Esophagus squamous epithelium (tissue), 5 donors: ENCODE measurements at regions not wholly inside any gene's neighbourhood (a gene's known extent, or its start where the extent isn't known, plus 50 kb on each side); places are given as distances from the start of the nearest gene placed in this dataset.

Experiments
- DNase-seq: peaks from one replicate; lab custom pipeline; 2025; lab: John Stamatoyannopoulos, UW
- H3K27ac ChIP-seq, 4 donors: fragments of 200-600 bp; sonication (generic); one replicate each; pipeline ENCODE4 v1.5.1; 2016 to 2019; ENCODE audit warnings: mild to moderate bottlenecking in 1 of 4
- H3K27me3 ChIP-seq, 4 donors: fragments of 200-600 bp; sonication (generic); 1 replicate in 3 of 4; 2 replicates in 1 of 4; pipeline versions ENCODE4 v1.5.1 to v1.6.0; 2017 to 2021; ENCODE audit warnings: antibody characterized with exemption in 1 of 4
- H3K36me3 ChIP-seq, 3 donors: fragments of 200-600 bp; sonication (generic); one replicate each; pipeline ENCODE4 v1.5.1; 2016 to 2019
- H3K4me1 ChIP-seq, 3 donors: fragments of 200-600 bp; sonication (generic); one replicate each; pipeline ENCODE4 v1.5.1; 2017 to 2019
- H3K4me3 ChIP-seq, 4 donors: fragments of 200-600 bp; sonication (generic); 1 replicate in 3 of 4; 2 replicates in 1 of 4; pipeline ENCODE4 v1.5.1; 2016 to 2019; ENCODE audit warnings: mild to moderate bottlenecking in 2 of 4, moderate library complexity in 1 of 4
- H3K9me3 ChIP-seq, 3 donors: fragments of 200-600 bp; sonication (generic); one replicate each; pipeline ENCODE4 v1.5.1; 2016 to 2019
- CTCF ChIP-seq, 6 experiments: fragments of 450-650 bp in 4 of 6; fragments of 200-600 bp in 2 of 6; sonication (generic) in 2 of 6; IDR thresholded peaks; one replicate each; pipeline ENCODE4 v1.5.1; 2016 to 2019; ENCODE audit warnings: antibody characterized with exemption in 6 of 6, mild to moderate bottlenecking in 4 of 6, moderate library complexity in 4 of 6
- POLR2A ChIP-seq, 4 donors: fragments of 450-650 bp; IDR thresholded peaks; one replicate each; pipeline ENCODE4 v1.6.1; 2017; ENCODE audit warnings: antibody characterized with exemption in 4 of 4, mild to moderate bottlenecking in 4 of 4, moderate library complexity in 3 of 4
- WGBS, 2 donors: methylation state at CpG; one replicate each; pipeline ENCODE4 v1.1.5; 2018; 5-methylcytosine and 5-hydroxymethylcytosine counted together
- intact Hi-C: fragments of 100-400 bp; cut with DNase I; formaldehyde crosslinking; loops from one replicate; pipeline ENCODE4 v1.15.0; 2022
- donor health status: DM: yes; HTN: yes; CAD: no.

GRCh38 chr5:44613936-44614335 lies 194.8 kb upstream of the MRPS30 start:
- H3K4me3 ChIP-seq: no peak overlapping the region
- no peaks in the 10 kb centered on the region for H3K9me3 ChIP-seq
- TF ChIP-seq CTCF (IDR thresholded peaks at IDR 0.05): no peak
- no peak for TF ChIP-seq POLR2A (IDR thresholded peaks at IDR 0.05)
- DNase-seq: no peak
- H3K27me3 ChIP-seq: no peaks in the 10 kb centered on the region
- no peak overlapping the region for H3K27ac ChIP-seq
- H3K4me1 ChIP-seq: no peaks in the 10 kb centered on the region
- WGBS, 2 donors: 79 to 80% methylated on average over 1 of the region's 1 CpG
- intact Hi-C loops: no loop called here
- H3K36me3 ChIP-seq: no peaks in the 10 kb centered on the region

GRCh38 chr5:44605926-44606325 lies 202.8 kb upstream of the MRPS30 start:
- intact Hi-C loops: no loop called here
- no peak overlapping the region for H3K27ac ChIP-seq
- WGBS, 2 donors: 65 to 91% methylated on average over 5 of the region's 5 CpGs

GRCh38 chr5:44603496-44604272 lies 205.1 kb upstream of the MRPS30 start:
- no peak for DNase-seq
- intact Hi-C loops: no loop called here
- no peaks in the 10 kb centered on the region for H3K36me3 ChIP-seq
- H3K27ac ChIP-seq: no peak overlapping the region
- H3K9me3 ChIP-seq: no peaks in the 10 kb centered on the region
- 60 to 68% methylated on average over 3 of the region's 8 CpGs for WGBS, 2 donors
- no peak overlapping the region for H3K4me3 ChIP-seq
- no peak for TF ChIP-seq POLR2A (IDR thresholded peaks at IDR 0.05)
- no peak for TF ChIP-seq CTCF (IDR thresholded peaks at IDR 0.05)
- H3K4me1 ChIP-seq: no peaks in the 10 kb centered on the region
- no peaks in the 10 kb centered on the region for H3K27me3 ChIP-seq

More at GRCh38 chr5:44605926-44606325, 202.8 kb upstream of the MRPS30 start:
- Histone ChIP-seq H3K4me1 (no peaks in the 10 kb centered on the region), H3K4me3 (no peak overlapping the region), H3K36me3 (no peaks in the 10 kb centered on the region), H3K9me3 (no peaks in the 10 kb centered on the region), H3K27me3 (no peaks in the 10 kb centered on the region)
- TF ChIP-seq POLR2A (IDR thresholded peaks at IDR 0.05): no peak
- TF ChIP-seq CTCF (IDR thresholded peaks at IDR 0.05): no peak
- DNase-seq: no peak

- TF ChIP-seq CTCF (IDR thresholded peaks at IDR 0.05) (no peak), POLR2A (IDR thresholded peaks at IDR 0.05) (no peak)
- intact Hi-C loops: no loop called here
- WGBS, 2 donors: 60 to 73% methylated on average over 5 to 6 of the region's 6 CpGs
- no peaks in the 10 kb centered on the region for H3K4me1 ChIP-seq
- H3K9me3 ChIP-seq: no peaks in the 10 kb centered on the region
- H3K27ac ChIP-seq: no peak overlapping the region
- H3K4me3 ChIP-seq: no peak overlapping the region
- no peaks in the 10 kb centered on the region for H3K36me3 ChIP-seq
- DNase-seq: no peak
- no peaks in the 10 kb centered on the region for H3K27me3 ChIP-seq
These were observed 185.5 kb upstream of the FGF10 start for GRCh38 chr5:44574678-44575077.

- Histone ChIP-seq H3K27me3 (no peaks in the 10 kb centered on the region), H3K36me3 (no peaks in the 10 kb centered on the region), H3K9me3 (no peaks in the 10 kb centered on the region), H3K4me1 (no peaks in the 10 kb centered on the region), H3K4me3 (no peak overlapping the region), H3K27ac (no peak overlapping the region)
- DNase-seq: no peak
- TF ChIP-seq POLR2A (IDR thresholded peaks at IDR 0.05): no peak
- TF ChIP-seq CTCF (IDR thresholded peaks at IDR 0.05): no peak
- intact Hi-C loops: no loop called here
- 91 to 92% methylated on average over 1 of the region's 1 CpG for WGBS, 2 donors
These were observed 179.3 kb upstream of the FGF10 start for GRCh38 chr5:44568519-44568918.
